Neural cell (in vitro differentiated cells): ENCODE measurements at regions not wholly inside any gene's neighbourhood (a gene's known extent, or its start where the extent isn't known, plus 50 kb on each side); places are given as distances from the start of the nearest gene placed in this dataset.

Source experiments
- H2AFZ ChIP-seq: fragments of 200-600, 300-800 bp; sonication (generic), shearing (Covaris generic); 2 replicates; pipeline ENCODE4 v1.6.0; 2014; ENCODE audit warnings: low read depth, mild to moderate bottlenecking, antibody characterized with exemption, low read length, moderate library complexity
- H3F3A ChIP-seq: fragments of 200-600 bp; shearing (Covaris generic); 2 replicates; pipeline ENCODE4 v1.6.1; 2016; ENCODE audit warnings: mild to moderate bottlenecking, moderate library complexity, mixed read lengths, antibody characterized with exemption, low read length; ENCODE audit not compliant: insufficient read depth, poor library complexity, severe bottlenecking
- H3K27ac ChIP-seq: fragments of 200-600, 300-800 bp; sonication (generic), shearing (Covaris generic); 2 replicates; pipeline ENCODE4 v1.5.1; 2014; ENCODE audit warnings: mild to moderate bottlenecking, low read length, moderate library complexity
- H3K27me3 ChIP-seq: fragments of 300-800, 200-600 bp; sonication (generic), shearing (Covaris generic); 2 replicates; pipeline ENCODE4 v1.6.0; 2014; ENCODE audit warnings: mild to moderate bottlenecking, low read depth, low read length, moderate library complexity; ENCODE audit not compliant: insufficient read depth
- H3K36me3 ChIP-seq: fragments of 300-800, 200-600 bp; sonication (generic), shearing (Covaris generic); 2 replicates; pipeline ENCODE4 v1.5.1; 2014; ENCODE audit warnings: mild to moderate bottlenecking, antibody characterized with exemption, low read length, moderate library complexity; ENCODE audit not compliant: insufficient read depth
- H3K4me2 ChIP-seq: fragments of 300-800, 200-600 bp; sonication (generic), shearing (Covaris generic); 2 replicates; pipeline ENCODE4 v1.6.0; 2014; ENCODE audit warnings: mild to moderate bottlenecking, low read length
- H3K4me3 ChIP-seq: fragments of 300-800, 200-600 bp; sonication (generic), shearing (Covaris generic); 2 replicates; pipeline ENCODE4 v1.5.1; 2014; ENCODE audit warnings: mild to moderate bottlenecking, low read length, moderate library complexity
- H3K79me2 ChIP-seq: fragments of 200-600 bp; shearing (Covaris generic); replicated peaks from 2 replicates; pipeline ENCODE4 v1.6.0; 2014; ENCODE audit warnings: mild to moderate bottlenecking, low read length, moderate library complexity; ENCODE audit not compliant: insufficient read depth
- H3K9ac ChIP-seq: fragments of 300-800, 200-600 bp; sonication (generic), shearing (Covaris generic); 2 replicates; pipeline ENCODE4 v1.6.1; 2016; ENCODE audit warnings: mild to moderate bottlenecking, low read length, mixed read lengths
- H3K9me2 ChIP-seq: fragments of 200-600 bp; shearing (Covaris generic); 2 replicates; pipeline ENCODE4 v1.6.1; 2016; ENCODE audit warnings: mild to moderate bottlenecking, low read length, mixed read lengths; ENCODE audit not compliant: insufficient read depth
- H3K9me3 ChIP-seq: fragments of 200-600, 300-800 bp; sonication (generic), shearing (Covaris generic); 2 replicates; pipeline ENCODE4 v1.6.1; 2016; ENCODE audit warnings: mild to moderate bottlenecking, mixed run types, low read length, moderate library complexity, mixed read lengths
- H4K20me1 ChIP-seq: fragments of 200-600 bp; shearing (Covaris generic); 2 replicates; pipeline ENCODE4 v1.6.1; 2016; ENCODE audit warnings: mild to moderate bottlenecking, mixed run types; ENCODE audit not compliant: insufficient read depth
- CTCF ChIP-seq: fragments of 450-650 bp; IDR thresholded peaks from 2 replicates; pipeline ENCODE4 v1.5.1; 2014; ENCODE audit warnings: antibody characterized with exemption, mild to moderate bottlenecking, moderate library complexity; ENCODE audit not compliant: poor library complexity, severe bottlenecking
- EP300 ChIP-seq: fragments of 450-650 bp; conservative IDR thresholded peaks from 2 replicates; pipeline ENCODE4 v1.6.1; 2014; ENCODE audit warnings: antibody characterized with exemption, mild to moderate bottlenecking, moderate library complexity; ENCODE audit not compliant: poor library complexity, severe bottlenecking
- EZH2 ChIP-seq: fragments of 200-600, 300-800 bp; shearing (Covaris generic), sonication (generic); IDR thresholded peaks from 2 replicates; pipeline ENCODE4 v1.6.1; 2014; ENCODE audit warnings: antibody characterized with exemption, low read length, borderline replicate concordance, mild to moderate bottlenecking; ENCODE audit not compliant: insufficient read depth, poor library complexity, severe bottlenecking
- MXI1 ChIP-seq: fragments of 450-650 bp; conservative IDR thresholded peaks from 2 replicates; pipeline ENCODE4 v1.6.1; 2014; ENCODE audit warnings: antibody characterized with exemption, mild to moderate bottlenecking; ENCODE audit not compliant: poor library complexity, severe bottlenecking
- POLR2AphosphoS5 ChIP-seq: IDR thresholded peaks from 2 replicates; pipeline ENCODE4 v1.6.1; 2012
- RAD21 ChIP-seq: fragments of 450-650 bp; conservative IDR thresholded peaks from 2 replicates; pipeline ENCODE4 v1.6.1; 2014; ENCODE audit warnings: antibody characterized with exemption, mild to moderate bottlenecking, moderate library complexity
- REST ChIP-seq: IDR thresholded peaks from 2 replicates; pipeline ENCODE4 v1.6.1; 2012; ENCODE audit warnings: borderline replicate concordance
- SMC3 ChIP-seq: fragments of 450-650 bp; conservative IDR thresholded peaks from 2 replicates; pipeline ENCODE4 v1.6.1; 2014; ENCODE audit warnings: antibody characterized with exemption, mild to moderate bottlenecking, moderate library complexity; ENCODE audit not compliant: poor library complexity
- TAF1 ChIP-seq: IDR thresholded peaks from 2 replicates; pipeline ENCODE4 v1.6.1; 2012; ENCODE audit warnings: low read depth

DNA sequence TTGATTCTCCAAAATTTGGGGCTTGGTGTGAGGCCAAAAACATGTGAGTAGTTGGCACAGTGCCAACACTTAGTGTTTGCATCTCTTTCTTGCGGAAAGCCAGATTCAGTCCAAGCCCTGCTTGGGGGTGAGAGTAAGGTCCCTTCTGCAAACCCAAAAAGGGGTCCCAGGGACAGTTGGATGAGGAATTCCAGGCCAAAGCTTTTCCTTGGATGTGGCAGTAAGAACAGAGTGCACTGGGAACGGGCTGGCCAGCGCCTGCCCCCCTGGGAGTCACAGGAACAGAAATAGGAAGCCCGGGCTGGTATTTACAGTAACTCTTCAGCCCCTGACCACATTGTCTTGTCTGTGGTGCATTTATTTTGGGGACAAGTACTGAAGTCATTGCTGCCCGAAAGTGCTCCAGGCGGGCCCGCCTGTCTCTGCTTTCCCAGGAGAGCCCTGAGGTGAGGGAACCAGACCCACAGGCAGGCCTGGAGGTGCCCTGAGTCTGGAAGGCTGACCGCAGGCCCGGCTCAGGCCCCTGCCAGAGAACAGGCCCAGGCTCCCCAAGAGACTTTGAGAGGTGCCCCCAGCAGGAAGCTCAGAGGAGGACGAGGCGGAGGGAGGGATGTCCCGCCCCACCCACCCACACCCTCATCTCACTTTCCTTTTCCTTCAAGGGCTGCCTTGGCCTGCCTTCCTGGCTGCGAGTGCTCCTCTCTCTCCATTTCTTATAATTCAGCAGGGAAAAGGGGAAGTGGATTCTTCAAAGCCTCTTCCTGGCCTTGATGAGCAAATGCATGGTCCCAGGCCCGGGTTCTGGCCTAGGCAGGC, 218.4 kb downstream of the MAFB start:
- no peak for TF ChIP-seq SMC3
- TF ChIP-seq POLR2AphosphoS5 = no peak
- no peak for TF ChIP-seq CTCF
- Histone ChIP-seq H3K27ac (no peak overlapping the region), H3K4me3 (no peak overlapping the region), H2AFZ (no peak overlapping the region), H3K79me2 (no peaks in the 10 kb centered on the region), H3K9me3 (no peaks in the 10 kb centered on the region), H3K27me3 (no peaks in the 10 kb centered on the region), H4K20me1 (no peaks in the 10 kb centered on the region), H3F3A (no peaks in the 10 kb centered on the region), H3K9ac (no peak overlapping the region), H3K9me2 (no peaks in the 10 kb centered on the region), H3K4me2 (no peak overlapping the region), H3K36me3 (no peaks in the 10 kb centered on the region)

DNA sequence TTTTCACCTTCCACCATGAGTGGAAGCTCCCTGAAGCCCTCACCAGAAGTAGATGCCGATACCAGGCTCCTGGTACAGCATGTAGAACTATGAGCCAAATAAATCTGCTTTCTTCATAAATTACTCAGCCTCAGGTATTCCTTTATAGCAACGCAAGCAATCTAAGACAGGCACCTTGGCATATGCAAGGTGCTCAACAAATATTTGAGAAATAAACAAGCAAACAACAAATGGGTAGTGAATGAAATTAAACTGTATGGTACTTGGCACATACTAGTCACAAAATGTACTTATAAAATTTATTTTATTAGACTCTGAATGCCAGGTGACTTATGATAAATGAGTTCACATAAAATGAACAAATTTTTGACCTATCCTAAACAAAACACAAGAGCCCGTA, 220.3 kb downstream of the MAFB start:
- TF ChIP-seq RAD21 (no peak), EZH2 (no peak), SMC3 (no peak), TAF1 (no peak), EP300 (no peak), MXI1 (no peak), CTCF (no peak), REST (no peak), POLR2AphosphoS5 (no peak)
- no peak overlapping the region for H3K9ac ChIP-seq
- no peaks in the 10 kb centered on the region for H3K36me3 ChIP-seq
- H3K79me2 ChIP-seq = no peaks in the 10 kb centered on the region
- no peak overlapping the region for H3K4me3 ChIP-seq
- no peaks in the 10 kb centered on the region for H3F3A ChIP-seq
- no peaks in the 10 kb centered on the region for H4K20me1 ChIP-seq
- no peaks in the 10 kb centered on the region for H3K27me3 ChIP-seq
- H3K27ac ChIP-seq = no peak overlapping the region
- no peak overlapping the region for H3K4me2 ChIP-seq
- no peaks in the 10 kb centered on the region for H3K9me3 ChIP-seq
- H2AFZ ChIP-seq = no peak overlapping the region
- H3K9me2 ChIP-seq = no peaks in the 10 kb centered on the region
